WTC11 (cell line): ENCODE measurements at regions not wholly inside any gene's neighbourhood (a gene's known extent, or its start where the extent isn't known, plus 50 kb on each side); places are given as distances from the start of the nearest gene placed in this dataset.

Experiments
- ATAC-seq: fragments of 200-7000 bp; cut with Tn5 transposase; 2 replicates; pipeline ENCODE4 v1.10.0; 2021; ENCODE audit warnings: mild to moderate bottlenecking, moderate library complexity
- CTCF ChIA-PET: fragments of 300-600 bp; sonication (Branson Sonifier 250); formaldehyde crosslinking; loops from one replicate; lab custom pipeline; 2021; ENCODE audit warnings: antibody characterized with exemption; lab: Charles Lee
- POLR2A ChIA-PET: fragments of 350-600 bp; sonication (Branson Sonifier 250); formaldehyde crosslinking; loops from one replicate; lab custom pipeline; 2021; ENCODE audit warnings: antibody characterized with exemption; lab: Charles Lee
- DNase-seq: peaks from one replicate; pipeline ENCODE4 v3.0.0; 2021; ENCODE audit warnings: low spot score
- H3K27ac Mint-ChIP-seq: 2 replicates; pipeline ENCODE4 v1.8.0; 2021; ENCODE audit warnings: mixed read lengths
- H3K27me3 Mint-ChIP-seq: 2 replicates; pipeline ENCODE4 v1.8.0; 2021; ENCODE audit warnings: low read depth, mild to moderate bottlenecking, moderate library complexity, mixed read lengths
- H3K36me3 Mint-ChIP-seq: 2 replicates; pipeline ENCODE4 v1.8.0; 2021; ENCODE audit warnings: mixed read lengths
- H3K4me1 Mint-ChIP-seq: 2 replicates; pipeline ENCODE4 v1.8.0; 2022; ENCODE audit warnings: mixed read lengths
- H3K4me3 Mint-ChIP-seq: 2 replicates; pipeline ENCODE4 v1.8.0; 2021; ENCODE audit warnings: mild to moderate bottlenecking, moderate library complexity, mixed read lengths
- H3K9me3 Mint-ChIP-seq: 2 replicates; pipeline ENCODE4 v1.8.0; 2021; ENCODE audit warnings: mixed read lengths
- FOXK1 ChIP-seq: sonication (generic); formaldehyde crosslinking; IDR thresholded peaks from 2 replicates; pipeline ENCODE4 v1.8.0; 2022; ENCODE audit warnings: mild to moderate bottlenecking, moderate library complexity, missing genetic modification reagents
- GRHL2 ChIP-seq: fragments of 250-450 bp; sonication (Bioruptor Pico); IDR thresholded peaks from 2 replicates; pipeline ENCODE4 v1.8.0; 2022; ENCODE audit warnings: mild to moderate bottlenecking, moderate library complexity; ENCODE audit not compliant: insufficient replicate concordance, severe bottlenecking
- JUN ChIP-seq: sonication (generic); formaldehyde crosslinking; IDR thresholded peaks from 2 replicates; pipeline ENCODE4 v1.8.0; 2023; ENCODE audit warnings: mild to moderate bottlenecking, missing genetic modification reagents
- KAT7 ChIP-seq: sonication (generic); formaldehyde crosslinking; IDR thresholded peaks from 2 replicates; pipeline ENCODE4 v1.8.1; 2023; ENCODE audit warnings: missing genetic modification reagents, mild to moderate bottlenecking, borderline replicate concordance
- MAX ChIP-seq: sonication (generic); formaldehyde crosslinking; IDR thresholded peaks from 2 replicates; pipeline ENCODE4 v1.8.0; 2022; ENCODE audit warnings: mild to moderate bottlenecking, missing genetic modification reagents
- MYBL2 ChIP-seq: sonication (generic); formaldehyde crosslinking; IDR thresholded peaks from 2 replicates; pipeline ENCODE4 v1.8.1; 2023; ENCODE audit warnings: mild to moderate bottlenecking, moderate library complexity, missing genetic modification reagents
- RELA ChIP-seq: sonication (generic); formaldehyde crosslinking; IDR thresholded peaks from 2 replicates; pipeline ENCODE4 v1.8.1; 2022; ENCODE audit warnings: missing genetic modification reagents, mild to moderate bottlenecking, borderline replicate concordance
- ZNF425 ChIP-seq: fragments of 250-450 bp; sonication (Bioruptor Pico); conservative IDR thresholded peaks from 2 replicates; pipeline ENCODE4 v1.9.0; 2021; ENCODE audit warnings: mild to moderate bottlenecking
- ZNF532 ChIP-seq: fragments of 250-450 bp; sonication (Bioruptor Pico); IDR thresholded peaks from 2 replicates; pipeline ENCODE4 v1.9.0; 2021; ENCODE audit warnings: mild to moderate bottlenecking, borderline replicate concordance
- TF ChIP-seq, protein P1 (sequence below): fragments of 250-450 bp; sonication (Bioruptor Pico); IDR thresholded peaks from 2 replicates; pipeline ENCODE4 v1.9.0; 2021; ENCODE audit warnings: mild to moderate bottlenecking
- TF ChIP-seq, protein P2 (sequence below): sonication (generic); formaldehyde crosslinking; IDR thresholded peaks from 2 replicates; pipeline ENCODE4 v1.8.0; 2022; ENCODE audit warnings: missing genetic modification reagents
- TF ChIP-seq, protein P3 (sequence below): fragments of 250-450 bp; sonication (Bioruptor Pico); IDR thresholded peaks from 2 replicates; pipeline ENCODE4 v2.1.2; 2022; ENCODE audit warnings: mild to moderate bottlenecking, moderate library complexity

DNA sequence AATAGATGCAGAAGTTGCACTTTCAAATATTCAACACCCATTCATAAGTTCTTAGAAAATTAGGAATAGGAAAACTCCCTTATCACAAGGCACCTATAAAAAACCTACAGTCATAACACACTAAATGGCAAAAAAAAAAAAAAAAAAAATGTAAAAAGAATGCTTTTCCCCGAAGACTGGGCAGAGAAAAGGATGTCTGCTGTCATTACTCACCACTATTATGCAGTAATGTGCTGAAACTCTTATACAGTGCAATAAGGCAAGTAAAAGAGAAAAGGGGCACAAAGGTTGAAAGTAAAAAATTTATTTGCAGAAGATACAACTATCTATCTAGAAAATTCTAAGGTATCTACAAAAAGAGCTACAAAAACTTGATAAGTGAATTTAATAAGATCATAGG is 607.8 kb upstream of the ARID1B start (continued):
- TF ChIP-seq RELA (CRISPR knock-in tag) (no peak), JUN (no peak), KAT7 (no peak), ZNF425 (CRISPR knock-in tag) (no peak), MAX (no peak), GRHL2 (CRISPR knock-in tag) (no peak), MYBL2 (CRISPR knock-in tag) (no peak)
- TF ChIP-seq, protein P1, sequence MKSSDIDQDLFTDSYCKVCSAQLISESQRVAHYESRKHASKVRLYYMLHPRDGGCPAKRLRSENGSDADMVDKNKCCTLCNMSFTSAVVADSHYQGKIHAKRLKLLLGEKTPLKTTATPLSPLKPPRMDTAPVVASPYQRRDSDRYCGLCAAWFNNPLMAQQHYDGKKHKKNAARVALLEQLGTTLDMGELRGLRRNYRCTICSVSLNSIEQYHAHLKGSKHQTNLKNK (CRISPR knock-in tag): no peak
- TF ChIP-seq, protein P2, sequence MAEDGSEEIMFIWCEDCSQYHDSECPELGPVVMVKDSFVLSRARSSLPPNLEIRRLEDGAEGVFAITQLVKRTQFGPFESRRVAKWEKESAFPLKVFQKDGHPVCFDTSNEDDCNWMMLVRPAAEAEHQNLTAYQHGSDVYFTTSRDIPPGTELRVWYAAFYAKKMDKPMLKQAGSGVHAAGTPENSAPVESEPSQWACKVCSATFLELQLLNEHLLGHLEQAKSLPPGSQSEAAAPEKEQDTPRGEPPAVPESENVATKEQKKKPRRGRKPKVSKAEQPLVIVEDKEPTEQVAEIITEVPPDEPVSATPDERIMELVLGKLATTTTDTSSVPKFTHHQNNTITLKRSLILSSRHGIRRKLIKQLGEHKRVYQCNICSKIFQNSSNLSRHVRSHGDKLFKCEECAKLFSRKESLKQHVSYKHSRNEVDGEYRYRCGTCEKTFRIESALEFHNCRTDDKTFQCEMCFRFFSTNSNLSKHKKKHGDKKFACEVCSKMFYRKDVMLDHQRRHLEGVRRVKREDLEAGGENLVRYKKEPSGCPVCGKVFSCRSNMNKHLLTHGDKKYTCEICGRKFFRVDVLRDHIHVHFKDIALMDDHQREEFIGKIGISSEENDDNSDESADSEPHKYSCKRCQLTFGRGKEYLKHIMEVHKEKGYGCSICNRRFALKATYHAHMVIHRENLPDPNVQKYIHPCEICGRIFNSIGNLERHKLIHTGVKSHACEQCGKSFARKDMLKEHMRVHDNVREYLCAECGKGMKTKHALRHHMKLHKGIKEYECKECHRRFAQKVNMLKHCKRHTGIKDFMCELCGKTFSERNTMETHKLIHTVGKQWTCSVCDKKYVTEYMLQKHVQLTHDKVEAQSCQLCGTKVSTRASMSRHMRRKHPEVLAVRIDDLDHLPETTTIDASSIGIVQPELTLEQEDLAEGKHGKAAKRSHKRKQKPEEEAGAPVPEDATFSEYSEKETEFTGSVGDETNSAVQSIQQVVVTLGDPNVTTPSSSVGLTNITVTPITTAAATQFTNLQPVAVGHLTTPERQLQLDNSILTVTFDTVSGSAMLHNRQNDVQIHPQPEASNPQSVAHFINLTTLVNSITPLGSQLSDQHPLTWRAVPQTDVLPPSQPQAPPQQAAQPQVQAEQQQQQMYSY (CRISPR knock-in tag): no peak

DNA sequence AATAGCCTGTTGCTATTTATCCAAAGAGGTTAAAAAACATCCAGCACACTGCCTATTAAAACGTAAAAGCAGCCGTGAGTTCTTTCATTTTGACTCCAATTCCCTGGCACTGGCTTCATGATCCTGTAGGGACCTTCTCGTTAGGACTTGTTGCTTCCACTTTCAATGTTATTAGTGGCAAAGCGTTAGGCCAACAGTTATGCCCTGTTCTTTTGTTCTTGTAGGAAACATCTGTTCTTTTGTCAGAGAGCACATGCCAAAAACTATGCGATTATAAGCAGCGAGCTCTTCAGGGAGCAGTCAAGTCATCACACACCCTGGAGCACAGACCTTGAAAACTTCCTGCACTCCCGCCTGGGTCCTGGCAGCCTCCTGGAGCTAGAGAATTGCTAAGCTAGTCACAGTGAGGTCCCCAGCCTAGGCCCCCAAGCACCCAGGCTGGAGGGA is 609.5 kb upstream of the ARID1B start:
- Mint-ChIP-seq H3K36me3 (no peaks in the 10 kb centered on the region), H3K4me1 (peaks cover 17% of the 10 kb centered on the region), H3K27me3 (no peaks in the 10 kb centered on the region), H3K4me3 (no peak overlapping the region)
- POLR2A ChIA-PET: no interaction called here
- CTCF ChIA-PET: no interaction called here
- DNase-seq (no peak), ATAC-seq (peak; percentile 53)
- no peak for TF ChIP-seq RELA (CRISPR knock-in tag)
- TF ChIP-seq, protein P3, sequence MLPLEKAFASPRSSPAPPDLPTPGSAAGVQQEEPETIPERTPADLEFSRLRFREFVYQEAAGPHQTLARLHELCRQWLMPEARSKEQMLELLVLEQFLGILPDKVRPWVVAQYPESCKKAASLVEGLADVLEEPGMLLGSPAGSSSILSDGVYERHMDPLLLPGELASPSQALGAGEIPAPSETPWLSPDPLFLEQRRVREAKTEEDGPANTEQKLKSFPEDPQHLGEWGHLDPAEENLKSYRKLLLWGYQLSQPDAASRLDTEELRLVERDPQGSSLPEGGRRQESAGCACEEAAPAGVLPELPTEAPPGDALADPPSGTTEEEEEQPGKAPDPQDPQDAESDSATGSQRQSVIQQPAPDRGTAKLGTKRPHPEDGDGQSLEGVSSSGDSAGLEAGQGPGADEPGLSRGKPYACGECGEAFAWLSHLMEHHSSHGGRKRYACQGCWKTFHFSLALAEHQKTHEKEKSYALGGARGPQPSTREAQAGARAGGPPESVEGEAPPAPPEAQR (CRISPR knock-in tag): no peak
- TF ChIP-seq JUN: no peak
- no peak for TF ChIP-seq ZNF532
- no peak for TF ChIP-seq FOXK1 (CRISPR knock-in tag)
- TF ChIP-seq, all 79 proteins: peak for 0
- Mint-ChIP-seq H3K9me3 (no peaks in the 10 kb centered on the region), H3K27ac (no peak overlapping the region)
